ENCODE measurements at regions not wholly inside any gene's neighbourhood (a gene's known extent, or its start where the extent isn't known, plus 50 kb on each side); places are given as distances from the start of the nearest gene placed in this dataset.

GRCh38 chr17:6279659-6280058 lies 155.3 kb downstream of the AIPL1 start:
- Histone ChIP-seq H2AFZ (ENCODE audit: low read depth, low read length) (no peak overlapping the region), H3K9ac (ENCODE audit: low read length) (no peak overlapping the region), H3K4me3 (ENCODE audit: insufficient read depth, low read depth, low read length) (no peak overlapping the region), H3K9me3 (ENCODE audit: insufficient read depth, low read depth, low read length) (no peaks in the 10 kb centered on the region), H4K20me1 (ENCODE audit: insufficient read depth, low read length) (no peaks in the 10 kb centered on the region), H3K36me3 (ENCODE audit: insufficient read depth, low read length) (no peaks in the 10 kb centered on the region), H3K27me3 (ENCODE audit: insufficient read depth, low read length) (peaks cover 2% of the 10 kb centered on the region), H3K4me2 (ENCODE audit: low read length) (no peak overlapping the region), H3K79me2 (ENCODE audit: insufficient read depth, low read length) (no peaks in the 10 kb centered on the region), H3K4me1 (ENCODE audit: insufficient read depth, low read length) (no peaks in the 10 kb centered on the region), H3K27ac (ENCODE audit: low read depth, low read length) (no peak overlapping the region)
- Mint-ChIP-seq H3K27me3 (ENCODE audit: low read depth, unreplicated experiment) (peaks cover 58% of the 10 kb centered on the region), H3K4me1 (ENCODE audit: low read depth, unreplicated experiment) (no peaks in the 10 kb centered on the region), H3K27ac (ENCODE audit: unreplicated experiment) (no peak overlapping the region), H3K36me3 (ENCODE audit: low read depth, unreplicated experiment) (peaks cover 1% of the 10 kb centered on the region), H3K9me3 (ENCODE audit: unreplicated experiment) (no peaks in the 10 kb centered on the region), H3K4me3 (ENCODE audit: unreplicated experiment) (no peak overlapping the region)
- TF ChIP-seq EZH2 (IDR thresholded peaks at IDR 0.05; ENCODE audit: insufficient read depth, low read length) (no peak), CTCF (IDR thresholded peaks at IDR 0.05; ENCODE audit: insufficient read depth, low read depth, low read length) (no peak)
- DNase-seq (ENCODE audit: low read depth), result no peak
- FAIRE-seq, result no peak

- no peak overlapping the region for H3K27ac ChIP-seq (ENCODE audit: low read depth, low read length)
- Mint-ChIP-seq H3K27me3 (ENCODE audit: low read depth, unreplicated experiment) (peaks cover 51% of the 10 kb centered on the region), H3K27ac (ENCODE audit: unreplicated experiment) (no peak overlapping the region), H3K9me3 (ENCODE audit: unreplicated experiment) (no peaks in the 10 kb centered on the region), H3K4me1 (ENCODE audit: low read depth, unreplicated experiment) (no peaks in the 10 kb centered on the region), H3K4me3 (ENCODE audit: unreplicated experiment) (no peak overlapping the region), H3K36me3 (ENCODE audit: low read depth, unreplicated experiment) (peaks cover 1% of the 10 kb centered on the region)
- FAIRE-seq, result no peak
- no peaks in the 10 kb centered on the region for H4K20me1 ChIP-seq (ENCODE audit: insufficient read depth, low read length)
- no peaks in the 10 kb centered on the region for H3K36me3 ChIP-seq (ENCODE audit: insufficient read depth, low read length)
- no peak overlapping the region for H3K4me3 ChIP-seq (ENCODE audit: insufficient read depth, low read depth, low read length)
- TF ChIP-seq EZH2 (IDR thresholded peaks at IDR 0.05; ENCODE audit: insufficient read depth, low read length), result no peak
- H3K4me1 ChIP-seq (ENCODE audit: insufficient read depth, low read length), result no peaks in the 10 kb centered on the region
- peaks cover 2% of the 10 kb centered on the region for H3K27me3 ChIP-seq (ENCODE audit: insufficient read depth, low read length)
- H2AFZ ChIP-seq (ENCODE audit: low read depth, low read length), result no peak overlapping the region
- no peak for DNase-seq (ENCODE audit: low read depth)
- H3K79me2 ChIP-seq (ENCODE audit: insufficient read depth, low read length), result no peaks in the 10 kb centered on the region
- H3K4me2 ChIP-seq (ENCODE audit: low read length), result no peak overlapping the region
- H3K9ac ChIP-seq (ENCODE audit: low read length), result no peak overlapping the region
- H3K9me3 ChIP-seq (ENCODE audit: insufficient read depth, low read depth, low read length), result peaks cover 2% of the 10 kb centered on the region
These were observed 156.5 kb downstream of the AIPL1 start for GRCh38 chr17:6278376-6278775.

- DNase-seq (ENCODE audit: low read depth), result no peak
- Histone ChIP-seq H3K9me3 (ENCODE audit: insufficient read depth, low read depth, low read length) (peaks cover 2% of the 10 kb centered on the region), H3K79me2 (ENCODE audit: insufficient read depth, low read length) (no peaks in the 10 kb centered on the region), H4K20me1 (ENCODE audit: insufficient read depth, low read length) (no peaks in the 10 kb centered on the region), H3K36me3 (ENCODE audit: insufficient read depth, low read length) (no peaks in the 10 kb centered on the region), H2AFZ (ENCODE audit: low read depth, low read length) (no peak overlapping the region), H3K4me2 (ENCODE audit: low read length) (no peak overlapping the region), H3K9ac (ENCODE audit: low read length) (no peak overlapping the region), H3K4me3 (ENCODE audit: insufficient read depth, low read depth, low read length) (no peak overlapping the region), H3K4me1 (ENCODE audit: insufficient read depth, low read length) (no peaks in the 10 kb centered on the region), H3K27ac (ENCODE audit: low read depth, low read length) (no peak overlapping the region), H3K27me3 (ENCODE audit: insufficient read depth, low read length) (peaks cover 2% of the 10 kb centered on the region)
- no peak for TF ChIP-seq CTCF (IDR thresholded peaks at IDR 0.05; ENCODE audit: insufficient read depth, low read depth, low read length)
- TF ChIP-seq EZH2 (IDR thresholded peaks at IDR 0.05; ENCODE audit: insufficient read depth, low read length), result no peak
- peaks cover 1% of the 10 kb centered on the region for H3K36me3 Mint-ChIP-seq (ENCODE audit: low read depth, unreplicated experiment)
- no peaks in the 10 kb centered on the region for H3K9me3 Mint-ChIP-seq (ENCODE audit: unreplicated experiment)
- no peaks in the 10 kb centered on the region for H3K4me1 Mint-ChIP-seq (ENCODE audit: low read depth, unreplicated experiment)
- H3K4me3 Mint-ChIP-seq (ENCODE audit: unreplicated experiment), result no peak overlapping the region
- FAIRE-seq, result no peak
- H3K27me3 Mint-ChIP-seq (ENCODE audit: low read depth, unreplicated experiment), result peaks cover 53% of the 10 kb centered on the region
- H3K27ac Mint-ChIP-seq (ENCODE audit: unreplicated experiment), result no peak overlapping the region
These were observed 158.2 kb downstream of the AIPL1 start for GRCh38 chr17:6276711-6277110.
